OCI-LY1 (cell line): ENCODE measurements at regions not wholly inside any gene's neighbourhood (a gene's known extent, or its start where the extent isn't known, plus 50 kb on each side); places are given as distances from the start of the nearest gene placed in this dataset.

Experiments used
- H2AFZ ChIP-seq: fragments of 200-600 bp; sonication (generic), shearing (Covaris generic); 2 replicates; pipeline ENCODE4 v1.6.0; 2014; ENCODE audit warnings: antibody characterized with exemption, mild to moderate bottlenecking, low read length
- H3F3A ChIP-seq: fragments of 200-600 bp; sonication (generic), shearing (Covaris generic); 2 replicates; pipeline ENCODE4 v1.6.0; 2014; ENCODE audit warnings: mild to moderate bottlenecking, antibody characterized with exemption, low read length, moderate library complexity; ENCODE audit not compliant: insufficient read depth
- H3K27ac ChIP-seq: fragments of 200-600 bp; sonication (generic); 2 replicates; pipeline ENCODE4 v1.5.1; 2014; ENCODE audit warnings: low read length, mixed run types, mild to moderate bottlenecking, low read depth; ENCODE audit not compliant: poor library complexity, severe bottlenecking
- H3K27me3 ChIP-seq: fragments of 200-600 bp; sonication (generic); 2 replicates; pipeline ENCODE4 v1.6.0; 2014; ENCODE audit warnings: antibody characterized with exemption, mild to moderate bottlenecking, low read length, moderate library complexity; ENCODE audit not compliant: insufficient read depth
- H3K36me3 ChIP-seq: fragments of 200-600 bp; sonication (generic); 2 replicates; pipeline ENCODE4 v1.6.1; 2014; ENCODE audit warnings: mild to moderate bottlenecking, antibody characterized with exemption, low read length, moderate library complexity, mixed read lengths; ENCODE audit not compliant: insufficient read depth
- H3K4me1 ChIP-seq: fragments of 200-600 bp; sonication (generic); 2 replicates; pipeline ENCODE4 v1.5.1; 2014; ENCODE audit warnings: mild to moderate bottlenecking, low read length, moderate library complexity; ENCODE audit not compliant: insufficient read depth, severe bottlenecking
- H3K4me2 ChIP-seq: fragments of 200-600 bp; sonication (generic), shearing (Covaris generic); 2 replicates; pipeline ENCODE4 v1.6.1; 2014; ENCODE audit warnings: low read length
- H3K4me3 ChIP-seq: fragments of 200-600 bp; sonication (generic); 2 replicates; pipeline ENCODE4 v1.5.1; 2014; ENCODE audit warnings: low read length, low read depth, mild to moderate bottlenecking, mixed read lengths; ENCODE audit not compliant: poor library complexity, severe bottlenecking
- H3K79me2 ChIP-seq: fragments of 200-600 bp; shearing (Covaris generic); 2 replicates; pipeline ENCODE4 v1.6.1; 2016; ENCODE audit warnings: mixed run types, low read length, mixed read lengths; ENCODE audit not compliant: insufficient read depth
- H3K9ac ChIP-seq: fragments of 200-600 bp; sonication (generic), shearing (Covaris generic); 2 replicates; pipeline ENCODE4 v1.6.1; 2014; ENCODE audit warnings: mild to moderate bottlenecking, low read length, mixed read lengths
- H3K9me2 ChIP-seq: fragments of 200-600 bp; sonication (generic), shearing (Covaris generic); 2 replicates; pipeline ENCODE4 v1.6.1; 2014; ENCODE audit warnings: low read depth, mild to moderate bottlenecking, low read length, mixed read lengths
- H3K9me3 ChIP-seq: fragments of 200-600 bp; shearing (Covaris generic); 2 replicates; pipeline ENCODE4 v1.6.1; 2014; ENCODE audit warnings: low read length, mixed read lengths
- H4K20me1 ChIP-seq: fragments of 200-600 bp; sonication (generic), shearing (Covaris generic); 2 replicates; pipeline ENCODE4 v1.6.0; 2016; ENCODE audit warnings: mild to moderate bottlenecking, low read length; ENCODE audit not compliant: insufficient read depth
- CTCF ChIP-seq: fragments of 200-600 bp; sonication (generic), shearing (Covaris generic); IDR thresholded peaks from 2 replicates; pipeline ENCODE4 v1.5.1; 2017; ENCODE audit warnings: mild to moderate bottlenecking, antibody characterized with exemption, low read length, moderate library complexity, mixed read lengths
- EZH2 ChIP-seq: fragments of 200-600 bp; sonication (generic), shearing (Covaris generic); IDR thresholded peaks from 2 replicates; pipeline ENCODE4 v1.8.0; 2017; ENCODE audit warnings: borderline replicate concordance, mixed run types, mild to moderate bottlenecking, antibody characterized with exemption, low read length, moderate library complexity, mixed read lengths

GRCh38 chr13:33467556-33467955, 182.0 kb upstream of the STARD13 start:
- no peak overlapping the region for H3K4me3 ChIP-seq
- TF ChIP-seq EZH2 (no peak), CTCF (no peak)
- no peaks in the 10 kb centered on the region for H3K9me3 ChIP-seq
- no peaks in the 10 kb centered on the region for H3K27me3 ChIP-seq
- no peaks in the 10 kb centered on the region for H3K36me3 ChIP-seq
- H3K4me1 ChIP-seq: no peaks in the 10 kb centered on the region
- no peak overlapping the region for H3K27ac ChIP-seq
- no peak overlapping the region for H3K9ac ChIP-seq
- H2AFZ ChIP-seq: no peak overlapping the region
- no peaks in the 10 kb centered on the region for H3F3A ChIP-seq
- H4K20me1 ChIP-seq: no peaks in the 10 kb centered on the region
- no peak overlapping the region for H3K4me2 ChIP-seq
- no peaks in the 10 kb centered on the region for H3K79me2 ChIP-seq
- H3K9me2 ChIP-seq: no peaks in the 10 kb centered on the region

DNA sequence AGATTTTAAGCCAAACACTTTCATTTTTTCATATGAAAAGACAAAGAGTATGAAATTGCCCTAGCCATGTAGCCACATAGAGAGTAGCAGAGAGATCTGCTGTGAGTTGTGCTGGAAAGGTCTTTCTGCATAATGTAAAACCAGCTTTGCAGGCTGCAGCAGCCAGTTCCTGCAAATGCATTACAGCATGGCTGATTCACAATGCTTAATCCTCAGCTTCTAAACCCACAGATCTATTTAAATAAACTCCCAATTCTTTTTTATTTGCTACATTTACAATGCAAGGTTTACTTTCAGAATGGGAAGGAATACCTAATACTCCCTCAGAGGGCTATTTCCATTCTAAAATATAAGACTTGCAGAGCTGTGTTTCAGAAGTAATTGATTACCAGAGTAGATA, 185.6 kb upstream of the STARD13 start:
- Histone ChIP-seq H3K79me2 (no peaks in the 10 kb centered on the region), H3K9me2 (no peaks in the 10 kb centered on the region), H3K27ac (no peak overlapping the region), H3K36me3 (no peaks in the 10 kb centered on the region), H3K4me3 (no peak overlapping the region), H3K9ac (no peak overlapping the region), H3K9me3 (no peaks in the 10 kb centered on the region), H3K27me3 (no peaks in the 10 kb centered on the region), H4K20me1 (no peaks in the 10 kb centered on the region), H3F3A (no peaks in the 10 kb centered on the region), H3K4me1 (no peaks in the 10 kb centered on the region), H2AFZ (no peak overlapping the region), H3K4me2 (no peak overlapping the region)
- TF ChIP-seq EZH2: no peak
- no peak for TF ChIP-seq CTCF

DNA sequence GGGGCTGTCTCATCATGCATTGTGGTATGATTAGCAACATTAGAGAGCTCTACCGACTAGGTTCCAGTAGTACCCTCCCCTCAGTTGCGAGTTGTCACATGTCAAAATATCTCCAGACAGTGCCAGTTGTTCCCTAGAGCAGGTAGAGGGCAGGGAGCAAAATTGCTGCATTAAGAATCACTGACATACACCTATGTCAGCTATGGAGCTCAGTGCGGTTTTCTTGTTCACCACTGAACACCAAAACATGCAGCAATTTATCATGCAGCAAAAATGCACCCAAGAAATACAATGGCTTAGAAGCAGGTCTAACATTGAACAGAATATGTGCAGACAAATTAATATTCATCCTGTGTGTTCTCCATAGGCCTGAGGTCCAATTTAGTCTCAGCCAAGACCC, 186.9 kb upstream of the STARD13 start:
- Histone ChIP-seq H3K27ac (no peak overlapping the region), H3K4me1 (no peaks in the 10 kb centered on the region), H2AFZ (no peak overlapping the region), H3K9me3 (no peaks in the 10 kb centered on the region), H3K9me2 (no peaks in the 10 kb centered on the region), H3K36me3 (no peaks in the 10 kb centered on the region), H3F3A (no peaks in the 10 kb centered on the region), H3K79me2 (no peaks in the 10 kb centered on the region), H3K27me3 (no peaks in the 10 kb centered on the region), H3K4me2 (no peak overlapping the region), H3K4me3 (no peak overlapping the region), H3K9ac (no peak overlapping the region), H4K20me1 (no peaks in the 10 kb centered on the region)
- TF ChIP-seq EZH2 (no peak), CTCF (no peak)
